ENCODE measurements at regions not wholly inside any gene's neighbourhood (a gene's known extent, or its start where the extent isn't known, plus 50 kb on each side); places are given as distances from the start of the nearest gene placed in this dataset.

DNA sequence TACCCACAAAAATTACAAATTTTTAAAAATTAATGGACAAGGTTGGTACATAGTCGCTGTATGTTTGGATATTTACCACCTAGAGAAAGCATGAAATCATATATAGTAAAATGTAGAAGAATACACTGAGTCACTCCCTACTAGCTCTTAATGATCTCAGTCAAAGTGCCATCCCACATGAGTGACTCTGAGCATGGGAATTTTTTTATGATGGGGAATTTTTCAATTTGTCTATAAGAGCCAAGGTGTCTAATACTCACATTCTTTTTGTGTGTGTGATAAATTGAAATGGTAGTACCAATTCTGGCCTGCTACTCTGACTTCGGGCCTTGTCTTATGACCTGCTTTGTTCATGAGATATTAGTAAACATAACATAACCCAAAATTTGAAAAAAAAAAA lies 483.2 kb downstream of the CDH10 start:
- in situ Hi-C loops (cut with HindIII; ENCODE audit: extremely low pct_ligation_motif_present, low pct_unique_long_range_greater_than_20kb), result no loop called here
- no peaks in the 10 kb centered on the region for H3K4me1 ChIP-seq (ENCODE audit: insufficient read depth, low read length)
- DNase-seq (ENCODE audit: low spot score) (no peak), FAIRE-seq (no peak), ATAC-seq (no peak)
- no peak overlapping the region for H3K27ac ChIP-seq (ENCODE audit: extremely low read length, insufficient read depth, low read length)
- no peaks in the 10 kb centered on the region for H3K36me3 ChIP-seq (replicated peaks in 1 of 2; ENCODE audit: control insufficient read depth in 1 of 2, insufficient read depth in 2 of 2, low read length in 2 of 2)
- 5% methylated on average over 2 of the region's 2 CpGs for WGBS (ENCODE audit: low lambda C conversion rate)
- ChIA-PET POLR2A (no interaction called here), CTCF (ENCODE audit: low intra/inter-chr PET ratio, low total read pairs) (no interaction called here)
- H2AFZ ChIP-seq (ENCODE audit: low read length), result no peak overlapping the region
- TF ChIP-seq ZNF44 (CRISPR knock-in tag; IDR thresholded peaks at IDR 0.05) (no peak), KMT2A (CRISPR knock-in tag; IDR thresholded peaks at IDR 0.05) (no peak), PLRG1 (conservative IDR thresholded peaks at IDR 0.05) (no peak), SP5 (CRISPR knock-in tag; IDR thresholded peaks at IDR 0.05; ENCODE audit: borderline replicate concordance, low read depth) (no peak), ZNF816 (CRISPR knock-in tag; IDR thresholded peaks at IDR 0.05; ENCODE audit: borderline replicate concordance) (no peak), NFE2 (CRISPR knock-in tag; IDR thresholded peaks at IDR 0.05) (no peak), SUZ12 (IDR thresholded peaks at IDR 0.05; ENCODE audit: low read depth, low read length) (no peak), TAF15 (IDR thresholded peaks at IDR 0.05; ENCODE audit: low read depth, low read length, poor library complexity, severe bottlenecking) (no peak)
- no peak overlapping the region for H3K4me3 ChIP-seq (replicated peaks in 1 of 3; ENCODE audit: insufficient read depth in 1 of 3, low read depth in 2 of 3, low read length in 3 of 3)
- H4K20me1 ChIP-seq (ENCODE audit: insufficient read depth, low read length), result no peaks in the 10 kb centered on the region
- H3K79me2 ChIP-seq (ENCODE audit: insufficient read depth, low read length), result no peaks in the 10 kb centered on the region
- no peak overlapping the region for H3K9ac ChIP-seq (ENCODE audit: insufficient read depth, low read depth, low read length)
- no TSS peak for BruUV-seq (replicated peaks)
- H3K9me3 ChIP-seq (ENCODE audit: low read length), result peaks cover 12% of the 10 kb centered on the region; the same call in 1 of the 2 replicates
- no peaks in the 10 kb centered on the region for H3K27me3 ChIP-seq (ENCODE audit: control insufficient read depth in 1 of 2, insufficient read depth in 2 of 2, low read length in 2 of 2)
- H3K4me2 ChIP-seq (ENCODE audit: low read depth, low read length), result no peak overlapping the region
- intact Hi-C loops (cut with micrococcal nuclease; ENCODE audit: unreplicated experiment), result no loop called here

DNA sequence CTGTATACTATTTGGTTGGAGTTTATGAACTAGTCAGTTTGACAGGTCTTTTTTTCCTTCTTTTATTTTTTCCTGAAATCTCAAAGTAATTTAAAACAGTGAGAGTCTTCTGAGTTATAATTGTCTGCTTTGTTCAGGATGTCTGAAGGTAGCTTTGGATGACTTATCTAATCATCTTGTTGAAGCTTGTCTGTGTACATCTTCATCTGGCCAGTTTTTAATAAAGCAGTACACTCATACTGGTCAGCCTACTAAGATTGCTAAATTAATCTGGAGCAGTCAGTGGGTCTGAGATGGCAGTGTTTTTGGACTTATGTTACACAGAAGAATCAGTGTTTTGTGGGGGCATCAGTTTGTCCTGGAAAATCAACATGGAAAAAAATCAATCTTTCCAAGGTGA lies 482.4 kb downstream of the CDH10 start:
- H3K79me2 ChIP-seq (ENCODE audit: insufficient read depth, low read length), result no peaks in the 10 kb centered on the region
- TF ChIP-seq ZNF761 (CRISPR knock-in tag; conservative IDR thresholded peaks at IDR 0.05) (no peak), ZBTB8A (CRISPR knock-in tag; IDR thresholded peaks at IDR 0.05; ENCODE audit: borderline replicate concordance, low read depth) (no peak), ZBTB7A (CRISPR knock-in tag; IDR thresholded peaks at IDR 0.05) (no peak), MYPOP (CRISPR knock-in tag; IDR thresholded peaks at IDR 0.05) (no peak)
- no peak for FAIRE-seq
- no peak overlapping the region for H3K4me2 ChIP-seq (ENCODE audit: low read depth, low read length)
- intact Hi-C loops (cut with micrococcal nuclease; ENCODE audit: unreplicated experiment), result no loop called here
- H4K20me1 ChIP-seq (ENCODE audit: insufficient read depth, low read length), result no peaks in the 10 kb centered on the region
- no peak overlapping the region for H3K4me3 ChIP-seq (replicated peaks in 1 of 3; ENCODE audit: insufficient read depth in 1 of 3, low read depth in 2 of 3, low read length in 3 of 3)
- ATAC-seq, result no peak
- H3K9me3 ChIP-seq (ENCODE audit: low read length), result peaks cover 4% of the 10 kb centered on the region; the same call in 1 of the 2 replicates
- in situ Hi-C loops (cut with HindIII; ENCODE audit: extremely low pct_ligation_motif_present, low pct_unique_long_range_greater_than_20kb), result no loop called here
- ChIA-PET CTCF (ENCODE audit: low intra/inter-chr PET ratio, low total read pairs) (no interaction called here), POLR2A (no interaction called here)
- BruUV-seq (replicated peaks), result no TSS peak
- H3K4me1 ChIP-seq (ENCODE audit: insufficient read depth, low read length), result no peaks in the 10 kb centered on the region
- H3K27ac ChIP-seq (ENCODE audit: extremely low read length, insufficient read depth, low read length), result no peak overlapping the region
- H2AFZ ChIP-seq (ENCODE audit: low read length), result no peak overlapping the region
- DNase-seq (ENCODE audit: low spot score), result no peak
- H3K9ac ChIP-seq (ENCODE audit: insufficient read depth, low read depth, low read length), result no peak overlapping the region
- no peaks in the 10 kb centered on the region for H3K27me3 ChIP-seq (ENCODE audit: control insufficient read depth in 1 of 2, insufficient read depth in 2 of 2, low read length in 2 of 2)
- no peaks in the 10 kb centered on the region for H3K36me3 ChIP-seq (replicated peaks in 1 of 2; ENCODE audit: control insufficient read depth in 1 of 2, insufficient read depth in 2 of 2, low read length in 2 of 2)

Measured in HepG2 (cell line).